GM12873 (cell line): ENCODE measurements at regions not wholly inside any gene's neighbourhood (a gene's known extent, or its start where the extent isn't known, plus 50 kb on each side); places are given as distances from the start of the nearest gene placed in this dataset.

Source experiments
- CTCF ChIP-seq: IDR thresholded peaks from 2 replicates; pipeline ENCODE4 v1.5.1; 2012; ENCODE audit warnings: low read depth, mild to moderate bottlenecking, moderate library complexity, low read length, control low read depth; ENCODE audit not compliant: insufficient read depth; ENCODE audit errors: missing control alignments

DNA sequence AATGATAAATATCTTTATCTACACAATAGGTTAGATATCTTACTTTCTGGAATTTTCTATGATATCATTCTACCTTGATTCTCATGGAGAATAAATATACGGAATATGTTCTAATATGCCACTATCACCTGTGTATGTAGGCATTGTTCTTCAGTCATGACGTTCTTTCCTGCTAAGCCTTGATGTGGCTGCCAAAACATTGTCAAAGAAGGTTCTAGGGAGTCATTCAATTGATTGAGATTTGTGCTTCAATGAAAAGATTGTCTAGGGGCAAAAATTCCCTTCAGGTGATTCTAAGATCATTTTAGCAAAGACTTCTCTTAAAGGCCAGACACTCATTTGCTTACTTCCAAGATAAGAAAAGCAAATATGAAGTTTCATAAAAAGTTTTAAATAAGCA, 118.1 kb downstream of the MAT2B start:
- no peak for TF ChIP-seq CTCF

DNA sequence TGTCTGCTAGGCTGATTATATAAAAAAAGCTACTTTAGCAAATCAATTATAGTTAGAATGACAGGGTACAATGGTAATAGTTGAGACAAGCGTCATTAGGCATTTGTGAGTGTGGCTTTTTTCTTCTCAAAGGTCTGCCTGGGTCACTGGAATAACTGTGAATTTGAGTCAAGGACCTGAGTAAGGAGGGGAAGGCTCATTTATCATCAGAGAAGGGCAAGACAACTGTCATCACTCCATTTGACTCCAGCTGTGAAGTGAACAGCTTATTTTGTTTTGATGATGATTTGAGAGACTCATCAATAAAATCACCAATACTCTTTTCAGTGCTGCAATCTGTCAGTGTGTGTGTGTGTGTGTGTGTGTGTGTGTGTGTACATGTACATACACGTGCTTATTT, 118.6 kb downstream of the MAT2B start:
- no peak for TF ChIP-seq CTCF

GRCh38 chr5:163624431-163624830, 119.0 kb downstream of the MAT2B start:
- no peak for TF ChIP-seq CTCF

DNA sequence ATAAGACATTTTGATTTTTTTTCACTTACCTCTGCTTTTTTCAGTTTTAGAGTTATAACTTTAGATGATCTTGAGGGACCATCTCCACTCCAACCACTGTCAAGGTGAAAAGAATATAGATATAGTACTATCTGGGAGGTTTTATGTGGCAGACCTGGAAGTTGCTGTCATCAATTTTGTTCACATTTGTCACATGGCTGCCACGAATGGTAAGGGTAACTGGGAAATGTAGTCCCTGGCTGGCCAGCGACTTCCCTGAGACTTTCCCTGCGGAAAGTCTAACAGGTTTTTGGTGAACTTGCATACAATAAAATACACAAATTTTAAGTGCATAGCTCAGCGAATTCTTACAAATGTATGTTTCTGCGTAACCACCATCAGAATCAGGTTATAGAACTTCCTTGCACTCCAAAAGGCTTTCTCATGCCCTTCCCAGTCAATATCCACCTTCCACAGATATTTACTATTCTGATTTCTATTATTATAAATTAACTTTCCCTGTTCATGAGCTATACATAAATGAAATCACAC, 121.5 kb downstream of the MAT2B start:
- TF ChIP-seq CTCF: no peak

GRCh38 chr5:163631856-163632255, 126.4 kb downstream of the MAT2B start:
- TF ChIP-seq CTCF: no peak

- TF ChIP-seq CTCF: no peak
Measured at GRCh38 chr5:163633926-163634460, 128.6 kb downstream of the MAT2B start.

DNA sequence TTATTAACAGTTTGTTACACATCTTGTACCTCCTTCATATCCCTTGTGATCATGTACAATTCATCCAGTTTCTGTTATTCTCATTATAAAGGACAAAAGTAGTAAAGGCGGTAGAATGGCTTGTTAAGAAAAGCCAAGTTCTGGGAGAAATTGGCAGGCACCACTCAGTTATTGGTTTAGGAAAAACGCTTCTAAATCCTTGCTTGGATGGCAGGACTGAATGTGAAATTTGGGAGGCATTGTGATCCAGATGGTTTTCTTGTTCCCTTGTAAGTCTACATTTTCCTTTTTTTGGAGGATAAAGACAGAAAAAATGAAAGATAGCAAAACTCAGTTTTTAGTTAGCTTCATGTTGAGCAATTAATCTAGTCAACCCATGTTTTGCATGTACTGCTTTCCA, 130.2 kb downstream of the MAT2B start:
- TF ChIP-seq CTCF: no peak
